ENCODE measurements at regions not wholly inside any gene's neighbourhood (a gene's known extent, or its start where the extent isn't known, plus 50 kb on each side); places are given as distances from the start of the nearest gene placed in this dataset.

DNA sequence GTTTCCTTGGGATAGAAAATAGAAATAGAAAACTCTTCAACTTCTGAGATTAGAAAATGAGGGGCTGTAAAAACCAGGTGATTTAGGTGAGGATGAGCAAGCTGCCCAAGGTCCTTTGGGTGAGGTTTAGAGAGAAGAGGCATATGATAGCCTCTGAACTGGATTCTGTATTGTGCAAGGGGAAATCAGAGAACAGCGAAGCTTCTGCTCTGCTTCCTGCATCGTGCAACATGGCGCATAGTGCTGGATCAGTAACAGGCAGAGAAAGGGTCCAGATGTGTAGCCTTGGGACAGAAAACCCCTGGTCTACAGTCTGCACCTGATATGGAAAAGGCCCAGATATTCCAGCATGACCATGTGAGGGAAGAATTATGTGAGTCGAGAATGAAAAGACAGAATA, 121.7 kb downstream of the MBL2 start:
- Histone ChIP-seq H3K27me3 (ENCODE audit: control insufficient read depth, insufficient read depth, low read length) (no peaks in the 10 kb centered on the region; the same call in 1 of the 2 replicates), H3K14ac (replicated peaks; ENCODE audit: low read depth, low read length) (no peak overlapping the region), H4K20me1 (ENCODE audit: insufficient read depth, low read length) (no peaks in the 10 kb centered on the region), H3K23ac (ENCODE audit: low read depth, low read length) (no peak overlapping the region), H2BK120ac (ENCODE audit: low read depth, low read length) (no peak overlapping the region), H2BK5ac (ENCODE audit: low read depth, low read length, poor library complexity, severe bottlenecking) (no peak overlapping the region), H3K18ac (ENCODE audit: low read depth, low read length) (no peak overlapping the region; the same call in 1 of the 2 replicates), H2AFZ (replicated peaks; ENCODE audit: low read length, poor library complexity) (no peak overlapping the region), H2AK5ac (ENCODE audit: low read depth, low read length) (no peak overlapping the region), H4K5ac (ENCODE audit: low read depth, low read length) (no peak overlapping the region), H3K9me1 (ENCODE audit: insufficient read depth, low read length) (no peaks in the 10 kb centered on the region), H2BK20ac (ENCODE audit: low read depth, low read length) (no peak overlapping the region), H3K4ac (ENCODE audit: low read depth, low read length) (no peak overlapping the region), H3K9ac (ENCODE audit: low read depth, low read length) (no peak overlapping the region), H4K8ac (ENCODE audit: low read depth in 2 of 2, low read length in 2 of 2) (no peak overlapping the region), H2BK15ac (ENCODE audit: low read depth, low read length) (no peak overlapping the region), H3K9me3 (ENCODE audit: control insufficient read depth, insufficient read depth, low read length) (no peaks in the 10 kb centered on the region), H3K79me1 (ENCODE audit: low read depth in 1 of 2, low read length in 2 of 2) (no peaks in the 10 kb centered on the region), H4K91ac (ENCODE audit: insufficient read depth, low read depth, low read length) (no peak overlapping the region), H3K4me3 (ENCODE audit: insufficient read depth, low read depth, low read length) (no peak overlapping the region), H3K56ac (ENCODE audit: extremely low read depth, insufficient read depth, low read length) (no peak overlapping the region), H2AK9ac (replicated peaks; ENCODE audit: low read depth, low read length, poor library complexity) (no peak overlapping the region), H3K4me1 (ENCODE audit: control insufficient read depth, insufficient read depth, low read length) (no peaks in the 10 kb centered on the region), H3K36me3 (ENCODE audit: control insufficient read depth, insufficient read depth, low read length) (no peaks in the 10 kb centered on the region), H3K4me2 (ENCODE audit: low read depth, low read length) (no peak overlapping the region), H3K27ac (ENCODE audit: insufficient read depth, low read length) (no peak overlapping the region)
- ATAC-seq (ENCODE audit: low read depth) (no peak), DNase-seq (no peak)
- no TSS peak for BruUV-seq (replicated peaks)
- 79% methylated on average over 2 of the region's 4 CpGs; no CpG with 5 or more reads in 1 of the 2 experiments for WGBS, 2 experiments (ENCODE audit: extremely low coverage in 2 of 2, insufficient read length in 1 of 2)
- in situ Hi-C loops (cut with MboI; ENCODE audit: low sequenced_read_pairs): no loop called here
- dilution Hi-C loops (cut with HindIII; ENCODE audit: low sequenced_read_pairs, unreplicated experiment): no loop called here
- intact Hi-C loops (cut with micrococcal nuclease): no loop called here
- ChIA-PET POLR2A (ENCODE audit: unreplicated experiment) (no interaction called here), CTCF (interaction anchor here (1.2 kb wide), 1 partner anchor 78 kb away, joined by 6 read pairs; no protein-coding TSS in a partner anchor)
- no peak for TF ChIP-seq BHLHE40 (IDR thresholded peaks at IDR 0.05; ENCODE audit: low read depth, low read length)
- TF ChIP-seq RFX5 (IDR thresholded peaks at IDR 0.05; ENCODE audit: low read depth, low read length): no peak
- TF ChIP-seq MAFK (IDR thresholded peaks at IDR 0.05; ENCODE audit: low read depth, low read length): no peak
- TF ChIP-seq POLR2A (IDR thresholded peaks at IDR 0.05; ENCODE audit: low read depth, low read length): no peak
- no peak for TF ChIP-seq MAZ (IDR thresholded peaks at IDR 0.05; ENCODE audit: borderline replicate concordance, low read depth, low read length)
- TF ChIP-seq CEBPB (IDR thresholded peaks at IDR 0.05; ENCODE audit: low read depth, low read length): no peak
- TF ChIP-seq CTCF (conservative IDR thresholded peaks at IDR 0.05; ENCODE audit: low read depth, low read length): no peak
- no peak for TF ChIP-seq RCOR1 (IDR thresholded peaks at IDR 0.05; ENCODE audit: insufficient replicate concordance, low read length)
- TF ChIP-seq, protein P1, sequence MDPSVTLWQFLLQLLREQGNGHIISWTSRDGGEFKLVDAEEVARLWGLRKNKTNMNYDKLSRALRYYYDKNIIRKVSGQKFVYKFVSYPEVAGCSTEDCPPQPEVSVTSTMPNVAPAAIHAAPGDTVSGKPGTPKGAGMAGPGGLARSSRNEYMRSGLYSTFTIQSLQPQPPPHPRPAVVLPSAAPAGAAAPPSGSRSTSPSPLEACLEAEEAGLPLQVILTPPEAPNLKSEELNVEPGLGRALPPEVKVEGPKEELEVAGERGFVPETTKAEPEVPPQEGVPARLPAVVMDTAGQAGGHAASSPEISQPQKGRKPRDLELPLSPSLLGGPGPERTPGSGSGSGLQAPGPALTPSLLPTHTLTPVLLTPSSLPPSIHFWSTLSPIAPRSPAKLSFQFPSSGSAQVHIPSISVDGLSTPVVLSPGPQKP (IDR thresholded peaks at IDR 0.05; ENCODE audit: borderline replicate concordance, low read depth, low read length): no peak
- no peak for TF ChIP-seq RAD21 (IDR thresholded peaks at IDR 0.05; ENCODE audit: low read length)
- TF ChIP-seq, protein P2, sequence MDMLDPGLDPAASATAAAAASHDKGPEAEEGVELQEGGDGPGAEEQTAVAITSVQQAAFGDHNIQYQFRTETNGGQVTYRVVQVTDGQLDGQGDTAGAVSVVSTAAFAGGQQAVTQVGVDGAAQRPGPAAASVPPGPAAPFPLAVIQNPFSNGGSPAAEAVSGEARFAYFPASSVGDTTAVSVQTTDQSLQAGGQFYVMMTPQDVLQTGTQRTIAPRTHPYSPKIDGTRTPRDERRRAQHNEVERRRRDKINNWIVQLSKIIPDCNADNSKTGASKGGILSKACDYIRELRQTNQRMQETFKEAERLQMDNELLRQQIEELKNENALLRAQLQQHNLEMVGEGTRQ (IDR thresholded peaks at IDR 0.05; ENCODE audit: low read depth, low read length): no peak

Measured in IMR-90 (cell line).